ENCODE measurements at regions not wholly inside any gene's neighbourhood (a gene's known extent, or its start where the extent isn't known, plus 50 kb on each side); places are given as distances from the start of the nearest gene placed in this dataset.

DNA sequence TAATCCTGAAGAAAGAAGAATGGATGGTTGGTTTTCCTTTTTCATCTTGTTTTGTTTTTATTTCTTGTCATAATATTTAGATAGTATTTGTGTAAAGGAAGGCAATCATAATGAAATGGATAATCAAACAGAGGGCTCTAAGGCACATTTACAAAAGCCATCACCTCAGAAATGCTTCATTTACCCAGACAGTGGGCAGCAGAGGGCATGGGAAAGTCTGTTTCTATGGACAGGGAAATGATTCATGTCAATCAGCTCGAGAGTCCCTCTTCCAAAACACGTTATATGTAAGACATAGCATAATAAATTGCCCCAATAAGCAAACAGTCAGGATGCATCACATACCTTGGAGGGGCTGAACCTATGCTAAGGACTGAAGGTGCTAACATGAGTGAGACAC is 426.1 kb downstream of the PLPP3 start:
- TF ChIP-seq CTCF (IDR thresholded peaks at IDR 0.05) (no peak), MXD4 (CRISPR knock-in tag; IDR thresholded peaks at IDR 0.05; ENCODE audit: borderline replicate concordance) (no peak), ATF1 (CRISPR knock-in tag; IDR thresholded peaks at IDR 0.05) (no peak), JUN (CRISPR knock-in tag; IDR thresholded peaks at IDR 0.05) (no peak), CREM (CRISPR knock-in tag; IDR thresholded peaks at IDR 0.05) (no peak), GTF2I (CRISPR knock-in tag; conservative IDR thresholded peaks at IDR 0.05) (no peak), OVOL2 (CRISPR knock-in tag; IDR thresholded peaks at IDR 0.05; ENCODE audit: borderline replicate concordance) (no peak), RELA (CRISPR knock-in tag; IDR thresholded peaks at IDR 0.05; ENCODE audit: borderline replicate concordance) (no peak), E2F1 (CRISPR knock-in tag; IDR thresholded peaks at IDR 0.05) (no peak)
- TF ChIP-seq, protein P1, sequence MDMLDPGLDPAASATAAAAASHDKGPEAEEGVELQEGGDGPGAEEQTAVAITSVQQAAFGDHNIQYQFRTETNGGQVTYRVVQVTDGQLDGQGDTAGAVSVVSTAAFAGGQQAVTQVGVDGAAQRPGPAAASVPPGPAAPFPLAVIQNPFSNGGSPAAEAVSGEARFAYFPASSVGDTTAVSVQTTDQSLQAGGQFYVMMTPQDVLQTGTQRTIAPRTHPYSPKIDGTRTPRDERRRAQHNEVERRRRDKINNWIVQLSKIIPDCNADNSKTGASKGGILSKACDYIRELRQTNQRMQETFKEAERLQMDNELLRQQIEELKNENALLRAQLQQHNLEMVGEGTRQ (CRISPR knock-in tag; IDR thresholded peaks at IDR 0.05): no peak
- TF ChIP-seq, protein P2, sequence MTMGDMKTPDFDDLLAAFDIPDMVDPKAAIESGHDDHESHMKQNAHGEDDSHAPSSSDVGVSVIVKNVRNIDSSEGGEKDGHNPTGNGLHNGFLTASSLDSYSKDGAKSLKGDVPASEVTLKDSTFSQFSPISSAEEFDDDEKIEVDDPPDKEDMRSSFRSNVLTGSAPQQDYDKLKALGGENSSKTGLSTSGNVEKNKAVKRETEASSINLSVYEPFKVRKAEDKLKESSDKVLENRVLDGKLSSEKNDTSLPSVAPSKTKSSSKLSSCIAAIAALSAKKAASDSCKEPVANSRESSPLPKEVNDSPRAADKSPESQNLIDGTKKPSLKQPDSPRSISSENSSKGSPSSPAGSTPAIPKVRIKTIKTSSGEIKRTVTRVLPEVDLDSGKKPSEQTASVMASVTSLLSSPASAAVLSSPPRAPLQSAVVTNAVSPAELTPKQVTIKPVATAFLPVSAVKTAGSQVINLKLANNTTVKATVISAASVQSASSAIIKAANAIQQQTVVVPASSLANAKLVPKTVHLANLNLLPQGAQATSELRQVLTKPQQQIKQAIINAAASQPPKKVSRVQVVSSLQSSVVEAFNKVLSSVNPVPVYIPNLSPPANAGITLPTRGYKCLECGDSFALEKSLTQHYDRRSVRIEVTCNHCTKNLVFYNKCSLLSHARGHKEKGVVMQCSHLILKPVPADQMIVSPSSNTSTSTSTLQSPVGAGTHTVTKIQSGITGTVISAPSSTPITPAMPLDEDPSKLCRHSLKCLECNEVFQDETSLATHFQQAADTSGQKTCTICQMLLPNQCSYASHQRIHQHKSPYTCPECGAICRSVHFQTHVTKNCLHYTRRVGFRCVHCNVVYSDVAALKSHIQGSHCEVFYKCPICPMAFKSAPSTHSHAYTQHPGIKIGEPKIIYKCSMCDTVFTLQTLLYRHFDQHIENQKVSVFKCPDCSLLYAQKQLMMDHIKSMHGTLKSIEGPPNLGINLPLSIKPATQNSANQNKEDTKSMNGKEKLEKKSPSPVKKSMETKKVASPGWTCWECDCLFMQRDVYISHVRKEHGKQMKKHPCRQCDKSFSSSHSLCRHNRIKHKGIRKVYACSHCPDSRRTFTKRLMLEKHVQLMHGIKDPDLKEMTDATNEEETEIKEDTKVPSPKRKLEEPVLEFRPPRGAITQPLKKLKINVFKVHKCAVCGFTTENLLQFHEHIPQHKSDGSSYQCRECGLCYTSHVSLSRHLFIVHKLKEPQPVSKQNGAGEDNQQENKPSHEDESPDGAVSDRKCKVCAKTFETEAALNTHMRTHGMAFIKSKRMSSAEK (CRISPR knock-in tag; IDR thresholded peaks at IDR 0.05; ENCODE audit: borderline replicate concordance): no peak
- TF ChIP-seq, protein P3, sequence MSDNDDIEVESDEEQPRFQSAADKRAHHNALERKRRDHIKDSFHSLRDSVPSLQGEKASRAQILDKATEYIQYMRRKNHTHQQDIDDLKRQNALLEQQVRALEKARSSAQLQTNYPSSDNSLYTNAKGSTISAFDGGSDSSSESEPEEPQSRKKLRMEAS (CRISPR knock-in tag; IDR thresholded peaks at IDR 0.05): no peak
